Prostate gland (tissue), 2 donors: ENCODE measurements at regions not wholly inside any gene's neighbourhood (a gene's known extent, or its start where the extent isn't known, plus 50 kb on each side); places are given as distances from the start of the nearest gene placed in this dataset.

ENCODE experiments used
- DNase-seq: peaks from one replicate; pipeline ENCODE4 v3.0.0-alpha.2; 2019; ENCODE audit warnings: low spot score
- H3K27ac ChIP-seq, 2 donors: fragments of 200-600 bp; sonication (generic); 2 replicates each; pipeline ENCODE4 v1.5.1; 2017 to 2019
- H3K27me3 ChIP-seq: fragments of 200-600 bp; sonication (generic); replicated peaks from 2 replicates; pipeline ENCODE4 v1.5.1; 2019; ENCODE audit not compliant: insufficient read depth
- H3K36me3 ChIP-seq, 2 donors: fragments of 200-600 bp; sonication (generic); 1 replicate in 1 of 2; 2 replicates in 1 of 2; pipeline versions ENCODE4 v1.5.1 to v1.8.1; 2017 to 2019
- H3K4me1 ChIP-seq: fragments of 200-600 bp; sonication (generic); replicated peaks from 2 replicates; pipeline ENCODE4 v1.5.1; 2019
- H3K4me3 ChIP-seq, 2 donors: fragments of 200-600 bp; sonication (generic); 2 replicates each; pipeline ENCODE4 v1.5.1; 2017 to 2019
- H3K9me3 ChIP-seq: fragments of 200-600 bp; sonication (generic); 2 replicates; pipeline ENCODE4 v1.5.1; 2017
- POLR2A ChIP-seq: fragments of 450-650 bp; IDR thresholded peaks from one replicate; pipeline ENCODE4 v1.6.1; 2016; ENCODE audit warnings: antibody characterized with exemption, mild to moderate bottlenecking
- POLR2AphosphoS5 ChIP-seq: sonication (generic); formaldehyde crosslinking; IDR thresholded peaks from one replicate; pipeline ENCODE4 v1.6.1; 2017; ENCODE audit warnings: antibody characterized with exemption
- WGBS: methylation state at CpG from one replicate; pipeline ENCODE4 v1.1.5; 2018; 5-methylcytosine and 5-hydroxymethylcytosine counted together
- intact Hi-C: fragments of 100-400 bp; cut with DNase I; formaldehyde crosslinking; loops from one replicate; pipeline ENCODE4 v1.14.2; 2022
- TF ChIP-seq, protein P1 (sequence below), 4 experiments: fragments of 200-600 bp in 2 of 4; fragments of 450-650 bp in 2 of 4; sonication (generic) in 2 of 4; IDR thresholded peaks; 1 replicate in 3 of 4; 2 replicates in 1 of 4; pipeline ENCODE4 v1.5.1; 2016 to 2019; ENCODE audit warnings: antibody characterized with exemption in 4 of 4, mild to moderate bottlenecking in 2 of 4, moderate library complexity in 2 of 4

DNA sequence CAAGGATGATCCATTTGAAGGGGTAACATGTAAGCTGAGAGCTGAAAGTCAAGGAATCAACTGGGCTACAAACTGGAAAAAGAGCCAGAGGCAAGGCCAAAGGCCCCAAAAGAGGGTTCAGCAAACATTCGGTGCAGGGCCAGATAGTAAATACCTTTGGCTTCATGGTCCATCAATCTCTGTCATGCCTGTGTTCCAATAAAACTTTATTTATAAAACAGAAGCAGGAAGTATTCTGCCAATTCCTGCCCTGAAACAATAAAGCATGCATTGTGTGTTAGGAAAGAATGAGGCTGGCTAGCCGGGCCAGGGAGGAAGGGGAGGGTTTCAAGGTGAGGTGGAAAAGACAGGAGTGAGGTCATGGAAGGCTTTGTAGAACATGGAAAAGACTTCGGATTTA lies 107.1 kb downstream of the LBH start:
- no peaks in the 10 kb centered on the region for H3K9me3 ChIP-seq
- no peak overlapping the region for H3K27ac ChIP-seq
- no peaks in the 10 kb centered on the region for H3K4me1 ChIP-seq
- no peak overlapping the region for H3K4me3 ChIP-seq
- DNase-seq, result no peak
- no peaks in the 10 kb centered on the region for H3K36me3 ChIP-seq
- intact Hi-C loops, result no loop called here
- H3K27me3 ChIP-seq, result no peaks in the 10 kb centered on the region
- TF ChIP-seq, protein P1, sequence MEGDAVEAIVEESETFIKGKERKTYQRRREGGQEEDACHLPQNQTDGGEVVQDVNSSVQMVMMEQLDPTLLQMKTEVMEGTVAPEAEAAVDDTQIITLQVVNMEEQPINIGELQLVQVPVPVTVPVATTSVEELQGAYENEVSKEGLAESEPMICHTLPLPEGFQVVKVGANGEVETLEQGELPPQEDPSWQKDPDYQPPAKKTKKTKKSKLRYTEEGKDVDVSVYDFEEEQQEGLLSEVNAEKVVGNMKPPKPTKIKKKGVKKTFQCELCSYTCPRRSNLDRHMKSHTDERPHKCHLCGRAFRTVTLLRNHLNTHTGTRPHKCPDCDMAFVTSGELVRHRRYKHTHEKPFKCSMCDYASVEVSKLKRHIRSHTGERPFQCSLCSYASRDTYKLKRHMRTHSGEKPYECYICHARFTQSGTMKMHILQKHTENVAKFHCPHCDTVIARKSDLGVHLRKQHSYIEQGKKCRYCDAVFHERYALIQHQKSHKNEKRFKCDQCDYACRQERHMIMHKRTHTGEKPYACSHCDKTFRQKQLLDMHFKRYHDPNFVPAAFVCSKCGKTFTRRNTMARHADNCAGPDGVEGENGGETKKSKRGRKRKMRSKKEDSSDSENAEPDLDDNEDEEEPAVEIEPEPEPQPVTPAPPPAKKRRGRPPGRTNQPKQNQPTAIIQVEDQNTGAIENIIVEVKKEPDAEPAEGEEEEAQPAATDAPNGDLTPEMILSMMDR (IDR thresholded peaks at IDR 0.05), result no peak
- TF ChIP-seq POLR2A, result no peak
- no peak for TF ChIP-seq POLR2AphosphoS5
- WGBS, result 35% methylated on average over 3 of the region's 3 CpGs

DNA sequence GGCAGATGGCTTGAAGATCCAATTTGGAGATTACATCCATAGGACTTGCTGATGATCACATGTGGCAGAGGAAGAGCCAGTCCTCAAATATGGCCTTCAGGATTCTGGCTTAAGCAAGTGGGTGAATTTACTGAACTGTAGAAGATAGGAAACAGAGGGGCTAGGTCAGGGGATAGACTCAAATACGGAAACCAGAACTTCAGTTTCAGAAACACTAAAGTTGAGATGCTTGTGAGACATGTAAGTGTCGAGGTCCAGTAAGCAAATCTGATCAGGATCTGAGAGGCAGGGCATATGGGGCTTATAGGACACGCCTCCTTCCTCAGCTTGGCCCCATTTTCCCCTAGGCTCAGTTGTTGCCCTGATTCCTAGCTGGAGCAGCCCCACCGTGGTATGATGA lies 107.7 kb downstream of the LBH start:
- 97% methylated on average over 4 of the region's 4 CpGs for WGBS
- Histone ChIP-seq H3K9me3 (no peaks in the 10 kb centered on the region), H3K27me3 (no peaks in the 10 kb centered on the region), H3K27ac (no peak overlapping the region), H3K36me3 (no peaks in the 10 kb centered on the region), H3K4me1 (no peaks in the 10 kb centered on the region), H3K4me3 (no peak overlapping the region)
- TF ChIP-seq, protein P1 (IDR thresholded peaks at IDR 0.05), result no peak
- no peak for TF ChIP-seq POLR2A
- no peak for TF ChIP-seq POLR2AphosphoS5
- intact Hi-C loops, result no loop called here
- DNase-seq, result no peak

DNA sequence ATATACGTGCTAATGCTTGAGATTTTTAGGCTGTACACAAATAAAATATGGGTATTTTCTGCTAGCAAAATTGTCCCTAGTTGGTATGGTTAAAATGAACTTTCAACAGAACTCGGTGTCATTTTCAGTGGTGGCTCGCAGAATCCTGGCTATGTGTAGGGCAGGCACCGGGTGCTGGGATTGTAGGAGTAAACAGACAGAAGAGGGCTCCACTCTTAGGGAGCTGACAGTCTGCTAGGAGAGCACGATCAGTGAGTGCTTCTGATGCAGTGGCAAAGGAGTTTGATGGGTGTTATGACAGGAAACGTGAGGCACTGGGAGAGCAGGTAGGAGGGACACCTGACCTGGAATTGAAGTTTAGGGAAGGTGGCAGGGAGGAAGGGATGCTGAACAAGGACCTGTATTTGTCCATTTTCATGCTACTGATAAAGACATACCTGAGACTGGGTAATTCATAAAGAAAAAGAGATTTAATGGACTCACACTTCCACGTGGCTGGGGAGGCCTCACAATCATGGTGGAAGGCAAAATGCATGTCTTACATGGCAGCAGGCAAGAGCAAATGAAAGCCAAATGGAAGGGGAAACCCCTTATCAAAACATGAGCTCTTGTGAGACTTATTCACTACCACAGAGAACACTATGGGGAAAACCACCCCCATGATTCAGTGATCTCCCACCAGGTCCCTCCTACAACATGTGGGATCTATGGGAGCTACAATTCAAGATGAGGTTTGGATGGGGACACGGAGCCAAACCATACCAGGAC lies 105.4 kb upstream of the LCLAT1 start:
- H3K36me3 ChIP-seq, result no peaks in the 10 kb centered on the region
- no peak overlapping the region for H3K27ac ChIP-seq
- H3K4me1 ChIP-seq, result no peaks in the 10 kb centered on the region
- 90% methylated on average over 8 of the region's 8 CpGs for WGBS
- H3K4me3 ChIP-seq, result no peak overlapping the region
- intact Hi-C loops, result no loop called here
- DNase-seq, result no peak
- TF ChIP-seq POLR2AphosphoS5 (no peak), POLR2A (no peak)
- TF ChIP-seq, protein P1 (IDR thresholded peaks at IDR 0.05), result no peak
- H3K9me3 ChIP-seq, result no peaks in the 10 kb centered on the region
- H3K27me3 ChIP-seq, result no peaks in the 10 kb centered on the region

DNA sequence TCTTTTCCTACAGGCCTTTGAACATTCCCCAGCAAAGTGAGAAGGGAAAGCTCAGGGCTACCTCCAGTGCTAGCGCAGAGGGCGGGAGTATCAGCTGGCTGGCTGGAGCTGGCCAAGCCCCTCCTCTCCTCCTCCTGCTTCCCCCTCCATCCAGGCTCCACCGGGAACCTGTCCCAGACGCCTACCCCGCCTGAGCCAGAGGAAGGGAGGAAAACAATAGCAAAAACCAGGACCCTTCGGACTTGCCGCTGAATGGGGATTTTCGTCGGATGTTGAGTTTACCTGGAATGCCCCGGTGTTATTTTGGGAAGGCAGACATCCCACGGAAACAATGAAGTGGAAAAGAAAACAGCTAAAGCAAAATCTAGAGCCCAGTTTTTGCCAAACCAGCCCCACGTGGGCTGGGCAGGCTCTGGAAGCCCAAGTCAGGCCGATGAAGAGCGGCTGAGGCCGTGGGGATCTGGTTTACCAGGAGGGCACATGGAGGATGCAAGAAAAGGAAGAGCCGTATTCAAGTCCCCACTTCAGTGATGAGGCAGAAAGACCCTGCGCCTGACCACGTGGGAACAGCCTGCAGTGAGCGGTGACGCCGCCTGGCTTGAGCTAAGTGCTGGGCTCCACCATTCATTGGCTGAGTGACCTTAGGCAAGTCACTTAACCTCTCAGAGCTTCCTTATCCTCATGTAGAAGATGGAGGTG lies 100.4 kb upstream of the LCLAT1 start:
- Histone ChIP-seq H3K27ac (peak overlapping the region in 1 of 2 donors; percentile 22), H3K4me3 (no peak overlapping the region)
- intact Hi-C loops, result no loop called here

More for the DNA sequence above, 100.4 kb upstream of the LCLAT1 start:
- TF ChIP-seq POLR2AphosphoS5, result no peak
- TF ChIP-seq POLR2A, result no peak
- TF ChIP-seq, protein P1 (IDR thresholded peaks at IDR 0.05), result no peak
- Histone ChIP-seq H3K4me1 (no peaks in the 10 kb centered on the region), H3K36me3 (no peaks in the 10 kb centered on the region), H3K27me3 (no peaks in the 10 kb centered on the region), H3K9me3 (no peaks in the 10 kb centered on the region)
- WGBS, result 31% methylated on average over 21 of the region's 21 CpGs
- DNase-seq, result peak; percentile 10
